GM12892 (cell line): ENCODE measurements at regions not wholly inside any gene's neighbourhood (a gene's known extent, or its start where the extent isn't known, plus 50 kb on each side); places are given as distances from the start of the nearest gene placed in this dataset.

Experiments used
- POLR2A ChIP-seq: IDR thresholded peaks from 2 replicates; pipeline ENCODE4 v1.6.1; 2011; ENCODE audit warnings: low read depth, low read length, control low read depth
- POLR2AphosphoS5 ChIP-seq: IDR thresholded peaks from 2 replicates; pipeline ENCODE4 v1.6.1; 2011; ENCODE audit warnings: low read depth, low read length, control low read depth

DNA sequence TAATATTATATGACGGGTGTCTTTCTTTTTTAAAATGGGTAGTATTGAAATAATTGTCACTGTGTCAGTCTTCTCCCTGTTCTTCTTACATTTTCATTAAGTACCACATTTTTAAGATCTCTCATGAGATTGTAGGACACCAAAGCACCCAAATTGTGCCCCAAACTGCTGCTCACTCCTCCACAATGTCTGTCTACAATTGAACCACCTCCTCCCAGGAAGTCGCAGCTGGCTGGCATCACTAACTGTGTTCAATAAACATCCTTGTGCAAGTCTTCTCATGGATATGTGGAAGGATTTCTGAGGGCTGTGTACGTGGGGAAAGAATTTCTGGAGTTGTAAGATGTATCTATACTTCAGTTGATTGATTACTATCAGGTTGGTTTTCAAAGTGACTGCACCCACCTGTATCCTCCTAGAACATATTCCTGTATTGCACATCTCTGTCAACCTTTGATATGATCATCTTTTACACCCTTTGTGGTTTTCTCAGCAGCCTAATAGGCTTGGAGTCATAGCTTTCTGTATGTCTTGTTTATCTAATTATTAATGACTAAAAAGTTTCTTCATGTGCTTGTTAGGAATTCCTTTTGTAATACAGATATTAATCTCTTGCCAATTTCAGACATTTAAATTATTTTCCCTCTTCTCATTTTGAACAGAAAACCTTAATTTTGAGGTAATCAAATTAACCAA is 774.9 kb downstream of the RNF144A start:
- TF ChIP-seq POLR2A = no peak
- TF ChIP-seq POLR2AphosphoS5 = no peak
